ENCODE measurements at regions not wholly inside any gene's neighbourhood (a gene's known extent, or its start where the extent isn't known, plus 50 kb on each side); places are given as distances from the start of the nearest gene placed in this dataset.

DNA sequence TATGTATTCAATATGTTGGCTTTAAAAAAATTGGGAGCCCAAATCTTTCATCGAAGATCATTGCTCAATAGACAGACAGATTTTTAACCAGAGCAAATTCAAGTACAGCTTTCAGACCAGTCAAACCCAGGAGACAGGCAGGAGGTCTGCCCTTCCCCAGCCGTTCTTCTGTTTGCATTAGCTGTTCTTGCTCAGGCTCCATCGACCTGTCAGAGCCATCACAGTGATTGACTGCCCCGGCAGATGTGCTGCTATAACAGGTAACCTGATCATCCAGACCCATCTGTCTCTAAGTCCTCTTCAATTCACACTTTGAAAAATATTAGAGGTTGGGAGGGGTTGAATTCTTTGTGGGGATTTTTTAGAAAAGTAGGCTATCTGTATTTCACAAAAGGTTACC, 453.5 kb downstream of the FOXG1 start:
- TF ChIP-seq, protein P1, sequence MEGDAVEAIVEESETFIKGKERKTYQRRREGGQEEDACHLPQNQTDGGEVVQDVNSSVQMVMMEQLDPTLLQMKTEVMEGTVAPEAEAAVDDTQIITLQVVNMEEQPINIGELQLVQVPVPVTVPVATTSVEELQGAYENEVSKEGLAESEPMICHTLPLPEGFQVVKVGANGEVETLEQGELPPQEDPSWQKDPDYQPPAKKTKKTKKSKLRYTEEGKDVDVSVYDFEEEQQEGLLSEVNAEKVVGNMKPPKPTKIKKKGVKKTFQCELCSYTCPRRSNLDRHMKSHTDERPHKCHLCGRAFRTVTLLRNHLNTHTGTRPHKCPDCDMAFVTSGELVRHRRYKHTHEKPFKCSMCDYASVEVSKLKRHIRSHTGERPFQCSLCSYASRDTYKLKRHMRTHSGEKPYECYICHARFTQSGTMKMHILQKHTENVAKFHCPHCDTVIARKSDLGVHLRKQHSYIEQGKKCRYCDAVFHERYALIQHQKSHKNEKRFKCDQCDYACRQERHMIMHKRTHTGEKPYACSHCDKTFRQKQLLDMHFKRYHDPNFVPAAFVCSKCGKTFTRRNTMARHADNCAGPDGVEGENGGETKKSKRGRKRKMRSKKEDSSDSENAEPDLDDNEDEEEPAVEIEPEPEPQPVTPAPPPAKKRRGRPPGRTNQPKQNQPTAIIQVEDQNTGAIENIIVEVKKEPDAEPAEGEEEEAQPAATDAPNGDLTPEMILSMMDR (IDR thresholded peaks at IDR 0.05), result no peak
- TF ChIP-seq EP300 (IDR thresholded peaks at IDR 0.05), result no peak
- no peak for TF ChIP-seq POLR2AphosphoS5 (IDR thresholded peaks at IDR 0.05)

All from suprapubic skin (tissue), 4 donors.